HEK293T (cell line): ENCODE measurements at regions not wholly inside any gene's neighbourhood (a gene's known extent, or its start where the extent isn't known, plus 50 kb on each side); places are given as distances from the start of the nearest gene placed in this dataset.

ENCODE experiments used
- CTCF ChIA-PET: fragments of 350-600 bp; formaldehyde crosslinking; extraction: SDS; loops from one replicate; lab custom pipeline; 2021; ENCODE audit warnings: antibody characterized with exemption, inconsistent platforms; lab: Yijun Ruan, JAX
- POLR2A ChIA-PET: fragments of 350-600 bp; formaldehyde crosslinking; extraction: SDS; loops from one replicate; lab custom pipeline; 2020; ENCODE audit warnings: antibody characterized with exemption, inconsistent platforms; lab: Yijun Ruan, JAX
- DNase-seq: peaks from one replicate; pipeline ENCODE4 v3.0.0; 2012; ENCODE audit warnings: mixed read lengths; ENCODE audit errors: extremely low spot score
- ARNT ChIP-seq: fragments of 450-650 bp; IDR thresholded peaks from 2 replicates; pipeline ENCODE4 v1.6.1; 2017; ENCODE audit warnings: mild to moderate bottlenecking
- BHLHE40 ChIP-seq: fragments of 450-650 bp; IDR thresholded peaks from 2 replicates; pipeline ENCODE4 v1.6.1; 2016; ENCODE audit warnings: mild to moderate bottlenecking, moderate library complexity, borderline replicate concordance
- CTBP1 ChIP-seq: fragments of 450-650 bp; IDR thresholded peaks from 2 replicates; pipeline ENCODE4 v1.6.1; 2016; ENCODE audit warnings: borderline replicate concordance
- ELF4 ChIP-seq: fragments of 450-650 bp; IDR thresholded peaks from 2 replicates; pipeline ENCODE4 v1.6.1; 2017; ENCODE audit warnings: antibody characterized with exemption
- FOXA1 ChIP-seq: fragments of 450-650 bp; IDR thresholded peaks from 2 replicates; pipeline ENCODE4 v1.6.1; 2016; ENCODE audit warnings: mild to moderate bottlenecking
- FOXK2 ChIP-seq: fragments of 450-650 bp; IDR thresholded peaks from 2 replicates; pipeline ENCODE4 v1.6.1; 2016; ENCODE audit warnings: mild to moderate bottlenecking
- FOXM1 ChIP-seq: fragments of 450-650 bp; IDR thresholded peaks from 2 replicates; pipeline ENCODE4 v1.6.1; 2017; ENCODE audit warnings: mild to moderate bottlenecking, borderline replicate concordance
- HDGF ChIP-seq: fragments of 450-650 bp; IDR thresholded peaks from 2 replicates; pipeline ENCODE4 v1.6.1; 2017; ENCODE audit warnings: antibody characterized with exemption, borderline replicate concordance
- L3MBTL2 ChIP-seq: fragments of 450-650 bp; conservative IDR thresholded peaks from 2 replicates; pipeline ENCODE4 v1.6.1; 2016; ENCODE audit warnings: mild to moderate bottlenecking
- LEF1 ChIP-seq: fragments of 450-650 bp; IDR thresholded peaks from 2 replicates; pipeline ENCODE4 v1.6.1; 2017; ENCODE audit warnings: mild to moderate bottlenecking, borderline replicate concordance
- NFRKB ChIP-seq: fragments of 450-650 bp; IDR thresholded peaks from 2 replicates; pipeline ENCODE4 v1.6.1; 2016; ENCODE audit warnings: mild to moderate bottlenecking, moderate library complexity
- PKNOX1 ChIP-seq: fragments of 450-650 bp; IDR thresholded peaks from 2 replicates; pipeline ENCODE4 v1.6.1; 2016
- SP1 ChIP-seq: fragments of 450-650 bp; IDR thresholded peaks from 2 replicates; pipeline ENCODE4 v1.6.1; 2017
- SUZ12 ChIP-seq: fragments of 450-650 bp; IDR thresholded peaks from 2 replicates; pipeline ENCODE4 v1.6.1; 2016; ENCODE audit warnings: mild to moderate bottlenecking
- TARDBP ChIP-seq: fragments of 450-650 bp; IDR thresholded peaks from 2 replicates; pipeline ENCODE4 v1.6.1; 2016
- ZNF384 ChIP-seq: fragments of 450-650 bp; IDR thresholded peaks from 2 replicates; pipeline ENCODE4 v1.6.1; 2016

- DNase-seq = peak; percentile 57
- ChIA-PET POLR2A (no interaction called here), CTCF (no interaction called here)
- TF ChIP-seq FOXA1 (no peak), TARDBP (no peak), SUZ12 (no peak), PKNOX1 (peak; percentile 92), BHLHE40 (no peak)
These were observed 101.1 kb upstream of the ABCB5 start for GRCh38 chr7:20514364-20514763.

DNA sequence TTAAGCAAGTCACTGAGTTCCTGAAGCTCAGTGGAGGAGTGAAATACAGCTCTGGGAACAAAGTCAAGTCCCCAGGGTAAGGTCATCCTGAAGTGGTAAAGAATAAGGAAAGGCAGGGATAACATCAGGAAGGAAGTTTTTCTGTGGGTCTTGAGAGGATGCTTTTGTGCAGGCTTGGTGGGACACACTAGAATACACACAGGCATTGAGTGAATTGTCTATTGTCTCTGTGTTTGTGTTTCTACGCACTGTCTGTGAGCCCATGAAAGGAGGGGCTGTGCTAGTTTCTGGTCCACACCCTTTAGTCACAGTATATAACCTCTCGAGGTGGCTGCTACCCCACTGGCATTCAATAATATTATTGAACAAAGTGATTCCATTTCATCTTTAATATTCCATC, 95.8 kb upstream of the ABCB5 start:
- TF ChIP-seq CTBP1 (no peak), SP1 (no peak)
- POLR2A ChIA-PET = no interaction called here
- DNase-seq = no peak
- CTCF ChIA-PET = no interaction called here

- CTCF ChIA-PET = no interaction called here
- POLR2A ChIA-PET = no interaction called here
These were observed 94.9 kb upstream of the ABCB5 start for GRCh38 chr7:20520530-20520929.

GRCh38 chr7:20521243-20521642, 94.2 kb upstream of the ABCB5 start:
- TF ChIP-seq L3MBTL2 (no peak), FOXA1 (no peak), BHLHE40 (no peak), ARNT (no peak), PKNOX1 (no peak), SUZ12 (no peak), CTBP1 (no peak), NFRKB (no peak), ZNF384 (no peak), HDGF (no peak), FOXK2 (no peak), SP1 (no peak), ELF4 (no peak), TARDBP (no peak)
- DNase-seq = no peak
- ChIA-PET CTCF (no interaction called here), POLR2A (no interaction called here)

More at GRCh38 chr7:20520530-20520929, 94.9 kb upstream of the ABCB5 start:
- TF ChIP-seq FOXM1 (no peak), ELF4 (no peak), HDGF (no peak), FOXK2 (no peak), LEF1 (no peak), ARNT (no peak), CTBP1 (no peak), BHLHE40 (no peak)
- no peak for DNase-seq

GRCh38 chr7:20529260-20529659, 86.2 kb upstream of the ABCB5 start:
- DNase-seq = no peak
- TF ChIP-seq PKNOX1 (no peak), FOXK2 (no peak), TARDBP (no peak), BHLHE40 (no peak), ZNF384 (no peak), ARNT (no peak), SUZ12 (no peak), LEF1 (no peak), FOXM1 (no peak), ELF4 (no peak), L3MBTL2 (no peak), FOXA1 (no peak), SP1 (no peak), CTBP1 (no peak)
- POLR2A ChIA-PET = no interaction called here
- CTCF ChIA-PET = no interaction called here

DNA sequence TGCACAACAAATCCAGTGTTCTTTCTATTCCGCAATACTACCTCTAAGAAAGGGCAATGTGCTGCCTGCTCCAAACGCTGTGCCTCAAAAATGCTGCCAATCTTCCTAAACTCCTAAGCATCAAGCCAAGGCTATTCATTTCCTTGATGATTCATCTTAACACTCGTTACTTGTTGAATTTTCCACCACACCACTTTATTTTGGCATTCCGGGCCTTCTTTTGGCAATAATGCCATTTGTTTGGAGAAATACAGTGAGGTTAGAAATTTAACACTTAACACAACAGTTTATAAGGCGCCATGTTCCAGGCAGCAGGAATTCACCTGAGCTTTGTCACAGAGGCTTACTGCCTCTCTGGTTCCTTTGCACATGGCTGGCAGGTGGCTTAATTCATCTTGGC, 82.6 kb upstream of the ABCB5 start:
- ChIA-PET POLR2A (no interaction called here), CTCF (no interaction called here)
- DNase-seq = no peak
- TF ChIP-seq L3MBTL2 (no peak), ZNF384 (no peak)

DNA sequence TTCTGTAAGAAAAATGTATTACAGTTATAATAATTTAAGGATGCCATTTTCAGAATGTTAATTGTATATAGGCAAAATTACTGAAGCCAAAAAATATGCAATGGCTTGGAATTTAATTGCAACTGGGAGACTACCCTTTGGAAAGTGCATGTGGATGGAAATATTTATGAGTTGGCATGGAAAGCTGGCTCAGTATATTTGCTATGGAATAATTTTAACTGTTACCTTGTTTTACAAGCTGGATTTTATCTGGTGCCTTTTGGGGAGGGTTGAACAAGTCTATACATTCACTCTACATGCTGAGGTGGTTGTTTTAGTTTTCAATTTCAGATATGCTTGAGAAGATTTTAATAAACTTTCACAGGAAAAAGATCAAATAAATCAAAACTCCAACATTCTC, 80.9 kb upstream of the ABCB5 start:
- DNase-seq = no peak
- ChIA-PET CTCF (no interaction called here), POLR2A (no interaction called here)
- no peak for TF ChIP-seq FOXK2
- no peak for TF ChIP-seq ZNF384
- TF ChIP-seq L3MBTL2 = no peak
- no peak for TF ChIP-seq BHLHE40

DNA sequence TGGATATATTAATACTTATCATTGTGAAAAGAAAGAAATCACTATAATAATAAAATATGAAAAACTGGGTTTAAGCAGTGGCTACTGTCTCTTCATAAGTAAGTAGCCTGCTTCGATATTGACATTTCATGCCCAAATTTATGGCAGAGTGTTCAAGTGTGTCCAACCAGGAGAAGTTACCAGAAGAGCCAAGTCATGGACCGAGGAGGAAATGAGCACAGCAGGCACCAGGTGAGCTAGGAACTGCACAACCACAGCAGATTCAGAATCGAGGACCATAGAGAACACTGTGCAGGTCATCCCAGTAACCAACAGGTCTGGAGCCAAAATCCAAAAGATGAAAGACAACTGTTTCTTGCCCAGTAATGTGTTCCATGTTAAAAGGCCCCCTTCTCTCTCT, 79.9 kb upstream of the ABCB5 start:
- DNase-seq = no peak
- ChIA-PET CTCF (no interaction called here), POLR2A (no interaction called here)
- TF ChIP-seq SUZ12 (no peak), SP1 (no peak), HDGF (no peak), TARDBP (no peak), L3MBTL2 (no peak)
